PC-9 (cell line): ENCODE measurements at regions not wholly inside any gene's neighbourhood (a gene's known extent, or its start where the extent isn't known, plus 50 kb on each side); places are given as distances from the start of the nearest gene placed in this dataset.
A peak's percentile ranks its signal among the peaks of the same experiment; 100 is the strongest.

Experiments
- BruUV-seq: library from RNA; stranded (reverse); fragments of 400-500 nt; replicated peaks from 2 replicates; lab custom pipeline; 2021; lab: Mats Ljungman, UMichigan
- CTCF ChIA-PET: fragments of 300-600 bp; sonication (Branson Sonifier 250); formaldehyde crosslinking; loops from one replicate; lab custom pipeline; 2022; ENCODE audit warnings: antibody characterized with exemption; lab: Charles Lee
- POLR2A ChIA-PET: fragments of 300-600 bp; sonication (Branson Sonifier 250); formaldehyde crosslinking; loops from one replicate; lab custom pipeline; 2022; ENCODE audit warnings: antibody characterized with exemption; ENCODE audit not compliant: unreplicated experiment; lab: Charles Lee
- DNase-seq, 2 experiments: peaks; one replicate each; pipeline versions ENCODE4 v3.0.0 to v3.0.0-alpha.2; 2015 to 2022; ENCODE audit warnings: mixed read lengths in 1 of 2
- H2AFZ ChIP-seq: fragments of 200-600 bp; sonication (generic); 2 replicates; pipeline ENCODE4 v1.8.1; 2017; ENCODE audit warnings: antibody characterized with exemption
- H3F3A ChIP-seq: fragments of 200-600 bp; sonication (generic); 2 replicates; pipeline ENCODE4 v1.8.1; 2017; ENCODE audit warnings: antibody characterized with exemption, mild to moderate bottlenecking, low read depth; ENCODE audit not compliant: insufficient read depth
- H3K27ac ChIP-seq: fragments of 200-600 bp; sonication (generic); 2 replicates; pipeline ENCODE4 v1.6.1; 2016; ENCODE audit warnings: mixed run types
- H3K27me3 ChIP-seq: fragments of 200-600 bp; sonication (generic); 2 replicates; pipeline ENCODE4 v1.6.1; 2016; ENCODE audit warnings: low read depth, mixed run types; ENCODE audit not compliant: insufficient read depth
- H3K36me3 ChIP-seq: fragments of 200-600 bp; sonication (generic); 2 replicates; pipeline ENCODE4 v1.6.1; 2016; ENCODE audit warnings: low read depth, mixed run types
- H3K4me1 ChIP-seq: fragments of 200-600 bp; sonication (generic); replicated peaks from 2 replicates; pipeline ENCODE4 v1.6.1; 2016; ENCODE audit warnings: mixed run types; ENCODE audit not compliant: insufficient read depth
- H3K4me2 ChIP-seq: fragments of 200-600 bp; sonication (generic); 2 replicates; pipeline ENCODE4 v1.6.1; 2017; ENCODE audit warnings: mixed run types
- H3K4me3 ChIP-seq: fragments of 200-600 bp; sonication (generic); 2 replicates; pipeline ENCODE4 v1.6.1; 2016; ENCODE audit warnings: mixed run types
- H3K79me2 ChIP-seq: fragments of 200-600 bp; sonication (generic); 2 replicates; pipeline ENCODE4 v1.6.1; 2017; ENCODE audit warnings: low read depth, mixed run types
- H3K9me2 ChIP-seq: fragments of 200-600 bp; sonication (generic); 2 replicates; pipeline ENCODE4 v1.8.1; 2017; ENCODE audit warnings: mild to moderate bottlenecking; ENCODE audit not compliant: insufficient read depth
- H3K9me3 ChIP-seq: fragments of 200-600 bp; sonication (generic); 2 replicates; pipeline ENCODE4 v1.8.1; 2016; ENCODE audit warnings: low read depth; ENCODE audit not compliant: insufficient read depth
- H4K20me1 ChIP-seq: fragments of 200-600 bp; sonication (generic); 2 replicates; pipeline ENCODE4 v1.8.1; 2017; ENCODE audit not compliant: insufficient read depth
- EZH2 ChIP-seq: fragments of 200-600 bp; sonication (generic); IDR thresholded peaks from 2 replicates; pipeline ENCODE4 v1.8.0; 2017; ENCODE audit warnings: antibody characterized with exemption, low read depth
- intact Hi-C: fragments of 100-400 bp; cut with micrococcal nuclease; formaldehyde crosslinking; loops from one replicate; pipeline ENCODE4 v1.10.0; 2022; ENCODE audit not compliant: unreplicated experiment
- TF ChIP-seq, protein P1 (sequence below): fragments of 200-600 bp; sonication (generic); conservative IDR thresholded peaks from 2 replicates; pipeline ENCODE4 v1.6.1; 2017; ENCODE audit warnings: mixed run types, antibody characterized with exemption, mild to moderate bottlenecking, moderate library complexity

DNA sequence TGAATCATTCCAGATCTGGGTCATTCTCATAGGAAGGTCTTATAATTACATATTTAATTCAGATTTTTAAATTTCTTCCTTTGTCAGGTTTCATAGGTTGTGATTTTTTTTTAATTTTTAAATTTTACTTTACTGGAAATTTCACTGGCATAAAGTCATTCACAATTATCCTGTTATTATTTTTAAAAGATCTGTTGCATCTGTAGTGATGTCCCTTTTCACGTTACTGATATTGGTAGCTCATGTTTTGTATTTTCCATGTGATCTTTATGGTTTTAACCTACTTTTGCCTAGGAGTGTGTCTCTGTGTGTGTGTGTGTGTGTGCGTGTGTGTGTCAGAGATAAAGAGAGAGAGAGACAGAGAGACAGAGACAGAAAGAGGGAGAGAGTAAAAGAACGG is 216.6 kb upstream of the KCNJ16 start:
- CTCF ChIA-PET, result no interaction called here
- 0 out of 2 replicates have a peak, but pooled peaks cover 3% of the 10 kb centered on the region for H3K36me3 ChIP-seq
- intact Hi-C loops, result no loop called here
- DNase-seq, result no peak
- H3K9me2 ChIP-seq, result peaks cover 3% of the 10 kb centered on the region; the same call in 1 of the 2 replicates
- H3K27ac ChIP-seq, result peak overlapping the region; percentile 89
- no peaks in the 10 kb centered on the region for H4K20me1 ChIP-seq
- peaks cover 31% of the 10 kb centered on the region for H3K4me1 ChIP-seq
- H3K4me3 ChIP-seq, result no peak overlapping the region
- no peak overlapping the region for H2AFZ ChIP-seq
- no peaks in the 10 kb centered on the region; the same call in 1 of the 2 replicates for H3K9me3 ChIP-seq
- H3K27me3 ChIP-seq, result no peaks in the 10 kb centered on the region
- POLR2A ChIA-PET, result no interaction called here
- H3F3A ChIP-seq, result peaks cover 8% of the 10 kb centered on the region
- H3K79me2 ChIP-seq, result no peaks in the 10 kb centered on the region
- no peak for TF ChIP-seq EZH2
- TF ChIP-seq, protein P1, sequence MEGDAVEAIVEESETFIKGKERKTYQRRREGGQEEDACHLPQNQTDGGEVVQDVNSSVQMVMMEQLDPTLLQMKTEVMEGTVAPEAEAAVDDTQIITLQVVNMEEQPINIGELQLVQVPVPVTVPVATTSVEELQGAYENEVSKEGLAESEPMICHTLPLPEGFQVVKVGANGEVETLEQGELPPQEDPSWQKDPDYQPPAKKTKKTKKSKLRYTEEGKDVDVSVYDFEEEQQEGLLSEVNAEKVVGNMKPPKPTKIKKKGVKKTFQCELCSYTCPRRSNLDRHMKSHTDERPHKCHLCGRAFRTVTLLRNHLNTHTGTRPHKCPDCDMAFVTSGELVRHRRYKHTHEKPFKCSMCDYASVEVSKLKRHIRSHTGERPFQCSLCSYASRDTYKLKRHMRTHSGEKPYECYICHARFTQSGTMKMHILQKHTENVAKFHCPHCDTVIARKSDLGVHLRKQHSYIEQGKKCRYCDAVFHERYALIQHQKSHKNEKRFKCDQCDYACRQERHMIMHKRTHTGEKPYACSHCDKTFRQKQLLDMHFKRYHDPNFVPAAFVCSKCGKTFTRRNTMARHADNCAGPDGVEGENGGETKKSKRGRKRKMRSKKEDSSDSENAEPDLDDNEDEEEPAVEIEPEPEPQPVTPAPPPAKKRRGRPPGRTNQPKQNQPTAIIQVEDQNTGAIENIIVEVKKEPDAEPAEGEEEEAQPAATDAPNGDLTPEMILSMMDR, result no peak
- no peak overlapping the region for H3K4me2 ChIP-seq
- no TSS peak for BruUV-seq

DNA sequence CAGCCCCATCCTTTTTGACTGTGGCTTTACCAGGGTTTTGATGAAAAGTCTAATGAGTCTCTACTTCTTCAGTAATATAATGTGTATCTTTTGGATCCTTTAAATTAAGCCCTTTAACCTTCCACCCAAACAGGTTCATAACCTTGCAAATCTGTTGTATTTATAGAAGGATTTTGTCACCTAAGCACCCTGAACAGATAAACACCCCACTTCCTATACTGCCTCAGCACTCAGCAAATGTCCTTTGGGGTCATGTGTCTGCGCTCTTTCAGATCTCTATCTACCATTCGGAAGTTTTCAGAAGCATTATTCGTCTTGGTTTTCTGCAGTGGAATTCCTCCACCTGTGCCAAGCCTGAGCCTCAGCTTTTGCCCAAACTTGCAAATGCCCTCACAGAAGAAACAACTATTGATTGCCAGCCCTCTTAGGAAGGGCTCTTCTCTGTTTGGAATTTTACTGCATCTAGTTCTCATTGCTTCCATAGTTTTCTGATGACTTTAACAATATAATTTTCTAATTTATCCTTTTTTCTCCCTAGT is 214.8 kb upstream of the KCNJ16 start:
- no peak overlapping the region for H3K27ac ChIP-seq
- BruUV-seq, result no TSS peak
- H3K9me3 ChIP-seq, result no peaks in the 10 kb centered on the region; the same call in 1 of the 2 replicates
- peaks cover 8% of the 10 kb centered on the region for H3F3A ChIP-seq
- intact Hi-C loops, result no loop called here
- no peak overlapping the region for H2AFZ ChIP-seq
- H3K36me3 ChIP-seq, result 0 out of 2 replicates have a peak, but pooled peaks cover 3% of the 10 kb centered on the region
- H3K4me3 ChIP-seq, result no peak overlapping the region
- TF ChIP-seq, protein P1, result no peak
- no peak for TF ChIP-seq EZH2
- peaks cover 25% of the 10 kb centered on the region for H3K4me1 ChIP-seq
- H4K20me1 ChIP-seq, result no peaks in the 10 kb centered on the region
- H3K79me2 ChIP-seq, result no peaks in the 10 kb centered on the region
- no peaks in the 10 kb centered on the region for H3K27me3 ChIP-seq
- POLR2A ChIA-PET, result no interaction called here
- peaks cover 3% of the 10 kb centered on the region; the same call in 1 of the 2 replicates for H3K9me2 ChIP-seq
- H3K4me2 ChIP-seq, result no peak overlapping the region
- no peak for DNase-seq
- CTCF ChIA-PET, result no interaction called here

GRCh38 chr17:69864462-69864861 is 210.6 kb upstream of the KCNJ16 start:
- H3K4me1 ChIP-seq, result peaks cover 6% of the 10 kb centered on the region
- POLR2A ChIA-PET, result no interaction called here
- TF ChIP-seq, protein P1, result no peak
- no peak for TF ChIP-seq EZH2
- H2AFZ ChIP-seq, result no peak overlapping the region
- intact Hi-C loops, result no loop called here
- H4K20me1 ChIP-seq, result no peaks in the 10 kb centered on the region
- H3K79me2 ChIP-seq, result no peaks in the 10 kb centered on the region
- no peaks in the 10 kb centered on the region for H3K27me3 ChIP-seq
- no peak overlapping the region for H3K4me2 ChIP-seq
- H3F3A ChIP-seq, result peaks cover 1% of the 10 kb centered on the region; the same call in 1 of the 2 replicates
- no peaks in the 10 kb centered on the region for H3K9me2 ChIP-seq
- no peak overlapping the region for H3K27ac ChIP-seq
- no peaks in the 10 kb centered on the region for H3K36me3 ChIP-seq
- DNase-seq, result no peak
- no peak overlapping the region for H3K4me3 ChIP-seq
- no TSS peak for BruUV-seq
- CTCF ChIA-PET, result no interaction called here
- no peaks in the 10 kb centered on the region; the same call in 1 of the 2 replicates for H3K9me3 ChIP-seq
